Esophagus squamous epithelium (tissue), 4 donors: ENCODE measurements at regions not wholly inside any gene's neighbourhood (a gene's known extent, or its start where the extent isn't known, plus 50 kb on each side); places are given as distances from the start of the nearest gene placed in this dataset.

Experiments
- POLR2A ChIP-seq, 4 donors: fragments of 450-650 bp; IDR thresholded peaks; one replicate each; pipeline ENCODE4 v1.6.1; 2017; ENCODE audit warnings: antibody characterized with exemption in 4 of 4, mild to moderate bottlenecking in 4 of 4, moderate library complexity in 3 of 4
- TF ChIP-seq, protein P1 (sequence below), 6 experiments: fragments of 450-650 bp in 4 of 6; fragments of 200-600 bp in 2 of 6; sonication (generic) in 2 of 6; IDR thresholded peaks; one replicate each; pipeline ENCODE4 v1.5.1; 2016 to 2019; ENCODE audit warnings: antibody characterized with exemption in 6 of 6, mild to moderate bottlenecking in 4 of 6, moderate library complexity in 4 of 6

DNA sequence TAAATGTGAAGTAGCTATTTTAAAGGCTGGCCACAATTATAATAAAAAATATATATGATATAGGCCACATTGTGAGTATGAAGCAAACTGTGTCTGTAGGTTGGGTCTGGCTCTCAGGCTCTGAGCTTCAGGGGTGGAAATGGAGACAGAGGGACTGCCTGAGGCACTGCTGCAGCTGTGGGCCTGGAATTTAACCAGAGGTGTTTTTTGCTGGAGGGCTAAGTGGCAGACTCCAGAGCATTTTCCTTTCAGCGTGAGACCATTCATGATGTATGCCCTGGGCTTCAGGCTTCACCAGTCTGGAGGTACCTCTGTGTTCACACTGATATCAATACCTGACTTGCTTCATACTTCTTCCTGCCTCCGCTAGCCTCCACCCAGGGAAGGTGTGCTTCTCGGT lies 64.9 kb upstream of the IL12B start:
- TF ChIP-seq, protein P1, sequence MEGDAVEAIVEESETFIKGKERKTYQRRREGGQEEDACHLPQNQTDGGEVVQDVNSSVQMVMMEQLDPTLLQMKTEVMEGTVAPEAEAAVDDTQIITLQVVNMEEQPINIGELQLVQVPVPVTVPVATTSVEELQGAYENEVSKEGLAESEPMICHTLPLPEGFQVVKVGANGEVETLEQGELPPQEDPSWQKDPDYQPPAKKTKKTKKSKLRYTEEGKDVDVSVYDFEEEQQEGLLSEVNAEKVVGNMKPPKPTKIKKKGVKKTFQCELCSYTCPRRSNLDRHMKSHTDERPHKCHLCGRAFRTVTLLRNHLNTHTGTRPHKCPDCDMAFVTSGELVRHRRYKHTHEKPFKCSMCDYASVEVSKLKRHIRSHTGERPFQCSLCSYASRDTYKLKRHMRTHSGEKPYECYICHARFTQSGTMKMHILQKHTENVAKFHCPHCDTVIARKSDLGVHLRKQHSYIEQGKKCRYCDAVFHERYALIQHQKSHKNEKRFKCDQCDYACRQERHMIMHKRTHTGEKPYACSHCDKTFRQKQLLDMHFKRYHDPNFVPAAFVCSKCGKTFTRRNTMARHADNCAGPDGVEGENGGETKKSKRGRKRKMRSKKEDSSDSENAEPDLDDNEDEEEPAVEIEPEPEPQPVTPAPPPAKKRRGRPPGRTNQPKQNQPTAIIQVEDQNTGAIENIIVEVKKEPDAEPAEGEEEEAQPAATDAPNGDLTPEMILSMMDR (IDR thresholded peaks at IDR 0.05): no peak
- no peak for TF ChIP-seq POLR2A (IDR thresholded peaks at IDR 0.05)
